ENCODE measurements at regions not wholly inside any gene's neighbourhood (a gene's known extent, or its start where the extent isn't known, plus 50 kb on each side); places are given as distances from the start of the nearest gene placed in this dataset.

DNA sequence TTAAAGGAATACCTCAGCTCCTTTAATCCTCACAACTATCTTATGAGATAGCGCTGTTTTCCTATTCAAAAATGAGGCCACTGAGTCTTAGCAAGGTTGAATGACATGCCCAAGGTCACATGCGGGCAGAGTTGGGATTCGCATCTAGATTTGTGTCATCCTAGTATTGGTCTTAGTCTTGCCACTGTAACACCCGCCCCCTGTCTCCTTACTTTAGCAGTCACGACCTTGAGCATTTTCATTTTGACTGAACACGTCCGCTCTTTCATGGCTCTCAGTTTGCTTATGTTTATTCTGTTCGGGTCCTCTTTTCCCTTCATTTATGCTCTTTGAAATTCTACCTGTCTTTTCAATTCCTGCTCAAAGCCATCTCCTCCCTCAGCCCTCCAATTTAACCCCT lies 112.5 kb upstream of the CADPS start:
- TF ChIP-seq EZH2 (IDR thresholded peaks at IDR 0.05; ENCODE audit: low read length, unreplicated experiment) = no peak
- TF ChIP-seq, protein P1, sequence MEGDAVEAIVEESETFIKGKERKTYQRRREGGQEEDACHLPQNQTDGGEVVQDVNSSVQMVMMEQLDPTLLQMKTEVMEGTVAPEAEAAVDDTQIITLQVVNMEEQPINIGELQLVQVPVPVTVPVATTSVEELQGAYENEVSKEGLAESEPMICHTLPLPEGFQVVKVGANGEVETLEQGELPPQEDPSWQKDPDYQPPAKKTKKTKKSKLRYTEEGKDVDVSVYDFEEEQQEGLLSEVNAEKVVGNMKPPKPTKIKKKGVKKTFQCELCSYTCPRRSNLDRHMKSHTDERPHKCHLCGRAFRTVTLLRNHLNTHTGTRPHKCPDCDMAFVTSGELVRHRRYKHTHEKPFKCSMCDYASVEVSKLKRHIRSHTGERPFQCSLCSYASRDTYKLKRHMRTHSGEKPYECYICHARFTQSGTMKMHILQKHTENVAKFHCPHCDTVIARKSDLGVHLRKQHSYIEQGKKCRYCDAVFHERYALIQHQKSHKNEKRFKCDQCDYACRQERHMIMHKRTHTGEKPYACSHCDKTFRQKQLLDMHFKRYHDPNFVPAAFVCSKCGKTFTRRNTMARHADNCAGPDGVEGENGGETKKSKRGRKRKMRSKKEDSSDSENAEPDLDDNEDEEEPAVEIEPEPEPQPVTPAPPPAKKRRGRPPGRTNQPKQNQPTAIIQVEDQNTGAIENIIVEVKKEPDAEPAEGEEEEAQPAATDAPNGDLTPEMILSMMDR (conservative IDR thresholded peaks at IDR 0.05; ENCODE audit: low read depth, low read length) = no peak
- TF ChIP-seq EZH2phosphoT487 (IDR thresholded peaks at IDR 0.05; ENCODE audit: borderline replicate concordance, low read length) = no peak

Data from PC-3 (cell line).